NCI-H2196 (cell line): ENCODE measurements at regions not wholly inside any gene's neighbourhood (a gene's known extent, or its start where the extent isn't known, plus 50 kb on each side); places are given as distances from the start of the nearest gene placed in this dataset.

Experiments
- DNase-seq: peaks from one replicate; lab custom pipeline; 2025; ENCODE audit not compliant: unreplicated experiment; lab: John Stamatoyannopoulos, UW

DNA sequence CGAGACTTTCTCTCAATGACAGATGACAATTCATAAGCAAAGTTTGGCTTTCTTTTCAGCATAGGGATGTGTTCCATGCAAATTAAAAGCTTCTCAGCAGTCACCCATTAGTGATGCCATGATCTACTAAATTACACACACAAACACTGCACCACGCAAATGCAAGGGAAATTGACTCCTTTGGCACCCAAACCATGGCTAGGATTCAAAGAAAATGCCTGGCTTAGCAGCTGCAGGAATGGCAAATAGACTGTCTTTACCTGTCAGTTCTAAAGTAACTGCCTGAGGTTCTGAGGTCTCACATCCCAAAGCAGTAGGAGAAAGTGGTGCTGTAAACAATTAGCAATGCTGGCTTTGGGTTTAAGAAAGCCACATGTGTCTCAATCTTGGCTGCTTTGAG lies 108.6 kb upstream of the ATP10B start:
- DNase-seq: no peak

GRCh38 chr5:160959804-160960203 lies 107.8 kb upstream of the ATP10B start:
- DNase-seq: no peak

- DNase-seq: no peak
Observed at GRCh38 chr5:160957312-160957861, 105.4 kb upstream of the ATP10B start.

GRCh38 chr5:160956051-160956450 lies 104.0 kb upstream of the ATP10B start:
- no peak for DNase-seq

DNA sequence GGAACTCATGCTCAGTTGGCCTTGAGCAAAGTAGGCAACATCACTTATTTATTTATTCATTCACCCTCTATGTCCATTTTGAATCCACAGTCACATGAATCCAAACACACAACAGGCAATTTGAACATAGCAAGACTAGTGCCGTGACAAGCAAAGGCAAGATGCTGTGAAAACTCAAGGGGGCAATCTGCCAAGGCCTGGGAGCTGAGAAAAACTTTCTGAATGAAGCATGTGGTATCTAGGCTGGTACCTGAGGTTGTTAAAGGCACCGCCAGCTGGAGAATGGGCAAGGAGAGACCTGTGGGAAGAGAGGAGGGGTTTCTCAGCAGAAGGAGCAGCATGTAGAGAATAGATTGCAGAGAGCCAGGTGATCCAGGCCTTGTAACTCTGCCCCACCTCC lies 98.3 kb upstream of the ATP10B start:
- DNase-seq: no peak

- DNase-seq: no peak
Observed at GRCh38 chr5:160940725-160941124, 88.7 kb upstream of the ATP10B start.

DNA sequence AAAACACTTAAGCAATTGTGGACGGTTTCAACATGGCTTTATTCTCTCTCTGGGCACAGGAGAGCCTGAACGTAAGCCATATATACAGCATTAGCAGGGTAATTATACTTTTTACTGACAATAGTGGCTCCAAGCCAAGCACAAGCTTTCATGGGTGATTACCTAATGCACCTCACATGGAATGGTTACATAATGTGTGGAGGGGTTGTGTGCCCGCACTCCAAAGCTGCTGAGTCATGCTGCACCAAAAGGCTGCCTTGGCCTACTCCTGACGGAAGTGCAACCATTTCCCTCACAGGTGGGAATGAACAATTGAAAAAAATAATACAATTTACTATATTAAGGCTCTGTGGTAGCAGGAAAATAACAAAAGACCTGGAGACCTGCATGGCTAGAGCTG lies 86.5 kb upstream of the ATP10B start:
- DNase-seq: no peak

DNA sequence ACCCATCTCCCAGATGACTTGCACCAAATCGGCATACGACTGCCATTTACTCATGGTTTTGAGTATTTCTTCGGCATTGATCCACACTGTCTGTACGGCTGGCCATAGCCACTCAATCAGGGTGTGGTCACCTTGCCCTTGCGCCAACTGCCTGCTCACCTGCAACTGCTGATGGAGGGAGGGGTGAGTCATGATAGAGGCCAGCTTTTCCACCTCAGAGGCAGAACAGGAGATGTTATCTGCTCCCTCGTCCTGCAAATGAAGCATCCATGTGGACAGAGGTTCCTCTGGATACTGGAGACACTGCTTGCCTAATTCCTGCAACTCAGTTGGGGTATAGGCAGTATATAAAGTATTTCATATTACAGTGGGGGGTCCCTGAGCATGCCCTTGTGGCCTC lies 85.6 kb upstream of the ATP10B start:
- no peak for DNase-seq

DNA sequence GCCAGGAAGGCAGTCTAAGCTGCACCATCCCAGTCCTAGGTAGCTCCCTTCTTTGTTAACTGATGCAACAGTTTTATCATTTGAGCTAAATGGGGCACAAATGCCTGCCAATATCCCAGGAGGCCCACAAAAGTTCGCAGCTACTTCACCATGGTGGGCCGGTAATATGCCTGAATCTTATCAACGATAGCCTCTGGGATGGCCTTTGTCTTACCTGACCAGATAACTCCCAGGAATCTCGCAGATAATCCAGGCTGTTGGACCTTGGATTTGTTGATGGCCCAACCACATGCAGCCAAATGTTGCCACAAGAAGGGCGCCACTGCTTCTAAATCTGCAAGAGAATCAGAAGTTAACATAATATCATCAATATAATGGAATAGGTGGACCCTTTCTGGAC lies 83.8 kb upstream of the ATP10B start:
- no peak for DNase-seq

DNA sequence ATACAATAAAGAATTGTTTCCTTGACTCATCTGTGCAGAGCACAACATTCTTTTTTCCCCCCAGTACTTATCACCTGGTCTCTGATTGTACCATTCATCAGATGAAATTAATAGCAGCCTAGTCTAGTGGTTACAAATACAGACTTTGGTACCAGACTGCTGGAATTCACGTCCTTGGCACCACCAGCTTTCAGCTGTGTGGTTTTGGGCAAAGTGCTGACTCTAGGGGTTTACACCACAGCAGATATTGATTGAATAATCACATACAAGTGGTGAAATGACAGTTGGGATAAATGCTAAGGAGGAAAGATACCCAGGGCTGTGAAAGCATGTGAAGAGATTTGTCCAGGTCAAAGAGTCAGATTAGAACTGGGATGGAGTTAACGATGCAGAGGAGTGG lies 79.3 kb upstream of the ATP10B start:
- DNase-seq: no peak

DNA sequence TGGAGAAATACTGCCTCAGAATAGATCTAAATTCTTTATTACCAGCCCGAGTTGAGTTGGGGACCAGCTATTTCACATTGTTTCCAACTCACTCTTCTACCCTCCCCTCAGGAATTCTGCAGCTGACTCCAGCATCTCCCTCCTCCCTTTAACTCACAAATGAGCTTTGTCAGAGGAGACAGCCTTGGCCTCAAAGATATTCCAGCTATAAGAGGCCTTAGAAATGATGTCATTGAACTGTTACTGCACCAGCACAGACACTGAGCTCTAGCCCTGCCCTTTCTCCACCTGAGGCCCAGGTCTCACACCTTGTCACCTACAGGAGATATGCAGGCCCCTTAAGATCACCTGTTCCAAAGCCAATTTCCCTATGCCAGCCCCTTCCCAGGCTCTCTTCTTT lies 78.4 kb upstream of the ATP10B start:
- no peak for DNase-seq

- DNase-seq: no peak
Observed at GRCh38 chr5:160929906-160930305, 77.9 kb upstream of the ATP10B start.

GRCh38 chr5:160929360-160929759 lies 77.3 kb upstream of the ATP10B start:
- no peak for DNase-seq

DNA sequence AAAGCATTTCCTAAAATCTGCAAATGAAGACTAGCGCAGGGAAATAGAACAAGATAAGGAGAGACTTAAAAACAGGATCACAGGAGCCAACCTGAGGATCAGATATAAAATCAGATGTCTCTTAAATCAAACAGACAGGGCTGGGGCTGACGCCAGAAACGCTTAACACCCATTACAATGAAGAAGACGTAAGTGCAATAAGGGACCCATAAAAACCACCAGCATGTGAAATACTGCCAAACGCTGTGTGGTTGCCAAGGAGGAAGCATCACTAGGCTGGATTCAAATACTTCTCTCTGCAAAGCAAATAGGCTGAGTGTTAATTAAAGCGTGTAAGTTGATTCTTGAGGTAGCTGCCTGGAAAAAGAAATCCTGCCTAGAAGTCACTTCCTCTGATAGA lies 74.4 kb upstream of the ATP10B start:
- peak; percentile 76 for DNase-seq

GRCh38 chr5:160925281-160925680 lies 73.3 kb upstream of the ATP10B start:
- DNase-seq: no peak

DNA sequence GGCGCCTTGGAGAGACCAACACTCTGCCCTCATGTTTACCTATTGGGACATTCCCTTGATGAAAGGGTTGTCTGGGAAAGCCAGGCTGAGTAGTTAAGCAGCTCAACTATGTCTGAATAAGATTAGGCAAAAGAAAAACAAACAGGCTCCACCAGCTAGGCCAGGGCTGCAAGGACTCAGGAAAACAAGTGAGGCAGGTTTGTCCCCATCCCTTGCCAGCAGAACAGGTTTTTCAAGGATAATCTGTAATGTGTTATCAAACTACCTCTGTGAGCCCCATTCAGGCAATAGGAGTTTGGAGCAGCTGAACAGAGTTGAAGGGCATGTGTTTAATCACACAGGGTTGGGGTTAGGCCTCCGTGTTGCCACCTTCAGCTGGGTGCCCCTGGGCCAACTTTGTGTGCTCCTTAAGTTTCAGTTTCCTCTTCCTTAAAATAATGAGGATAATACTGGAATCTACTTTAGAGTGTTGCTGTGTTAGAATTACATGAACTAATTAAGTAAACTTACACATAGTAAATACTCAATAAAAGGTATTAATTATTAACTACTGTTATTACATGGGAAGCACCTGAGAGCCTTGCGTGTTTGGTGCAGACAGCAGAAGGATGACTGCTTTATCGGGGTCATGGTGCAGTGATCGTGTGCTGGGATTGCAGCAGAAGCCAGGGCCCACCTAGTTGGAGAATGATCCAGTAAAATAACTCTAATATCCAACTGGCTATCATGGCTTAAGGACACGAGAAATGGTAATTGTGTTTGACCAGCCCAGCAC lies 72.1 kb upstream of the ATP10B start:
- no peak for DNase-seq

DNA sequence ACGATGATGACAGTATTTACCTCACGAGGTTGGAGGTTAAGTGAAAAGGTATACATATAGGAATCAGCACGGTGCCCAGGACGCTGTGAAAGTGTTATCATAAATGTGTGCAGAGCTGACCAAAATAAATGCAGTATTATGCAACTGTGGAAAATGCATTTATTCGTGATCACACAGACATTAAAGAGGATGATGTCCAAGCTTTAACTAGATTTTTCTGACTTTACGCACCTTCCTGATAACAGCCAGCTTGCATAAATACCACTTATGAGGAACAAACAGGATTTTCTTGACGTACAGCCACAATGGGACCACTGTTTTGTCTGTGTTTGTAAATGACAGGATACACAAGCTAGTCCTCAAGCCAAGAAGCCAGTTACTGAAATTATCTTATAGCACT lies 71.4 kb upstream of the ATP10B start:
- DNase-seq: no peak

GRCh38 chr5:160922311-160922710 lies 70.3 kb upstream of the ATP10B start:
- DNase-seq: no peak

DNA sequence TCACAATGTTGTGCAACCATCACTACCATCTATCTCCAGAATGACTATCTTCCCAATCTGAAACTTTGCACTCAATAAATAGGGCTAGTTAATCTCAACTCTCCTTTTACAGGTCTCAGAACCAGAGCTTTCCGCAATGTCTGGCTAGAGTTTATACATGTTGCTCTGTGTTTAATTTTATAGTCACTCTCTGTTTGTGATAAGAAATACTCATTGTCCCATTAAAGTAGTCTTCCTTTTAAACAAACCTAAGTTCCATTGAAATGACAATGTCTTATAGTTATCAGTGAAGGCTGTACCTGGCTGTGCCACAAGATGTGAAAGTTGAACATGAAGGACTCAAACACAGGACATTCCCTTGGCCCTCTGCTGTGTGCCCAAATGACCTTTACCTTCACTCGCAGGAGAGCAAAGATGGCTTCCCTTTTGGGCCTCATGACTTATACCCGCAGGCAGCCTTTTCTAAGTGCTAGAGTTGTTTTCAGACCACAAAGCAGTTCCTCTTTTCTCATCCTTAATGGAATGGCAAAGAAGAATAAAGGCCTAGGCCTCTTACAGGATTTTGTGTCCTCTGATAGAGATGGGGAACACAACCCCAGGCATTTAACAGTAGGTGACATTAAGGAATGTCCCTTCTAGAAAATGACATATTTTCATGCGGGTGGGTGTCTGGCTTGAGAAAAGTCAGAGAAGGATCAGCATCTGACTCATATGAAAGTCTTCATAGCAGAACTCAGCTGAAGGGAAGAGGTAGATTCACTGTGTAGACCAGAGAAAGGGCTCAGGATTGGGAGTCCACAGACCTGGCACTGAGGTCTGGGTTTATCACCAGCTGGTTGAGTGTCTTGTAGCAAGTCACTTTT lies 69.6 kb upstream of the ATP10B start:
- no peak for DNase-seq

DNA sequence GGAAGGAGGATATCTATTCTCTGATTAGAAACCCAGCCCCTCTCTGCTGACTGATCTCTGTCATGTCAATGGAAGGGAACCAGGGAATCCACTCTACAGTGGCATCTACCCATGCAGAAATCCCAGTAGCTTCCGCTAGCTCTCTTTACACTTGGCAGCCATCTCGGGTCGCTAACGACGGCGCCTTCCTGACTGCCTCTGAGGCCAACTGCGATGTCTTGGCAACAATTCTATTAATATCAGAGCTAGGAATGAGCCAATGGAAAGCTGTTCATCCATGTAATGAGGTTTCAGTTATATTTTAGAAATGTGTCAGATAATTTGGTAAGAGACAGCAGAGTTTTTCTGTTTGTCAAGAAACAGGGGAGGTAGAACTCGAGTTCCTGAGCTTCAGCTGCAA lies 67.6 kb upstream of the ATP10B start:
- peak; percentile 32 for DNase-seq

- DNase-seq: no peak
Observed at GRCh38 chr5:160918386-160918785, 66.4 kb upstream of the ATP10B start.

- DNase-seq: no peak
Observed at GRCh38 chr5:160906090-160906489, 54.1 kb upstream of the ATP10B start.
